HG02943 (cell line): ENCODE measurements at regions not wholly inside any gene's neighbourhood (a gene's known extent, or its start where the extent isn't known, plus 50 kb on each side); places are given as distances from the start of the nearest gene placed in this dataset.

Experiments used
- ATAC-seq: cut with Tn5 transposase; IDR thresholded peaks from one replicate; pipeline ENCODE4 v1.9.1; 2021; ENCODE audit warnings: mild to moderate bottlenecking, low read depth, moderate library complexity; ENCODE audit not compliant: unreplicated experiment

DNA sequence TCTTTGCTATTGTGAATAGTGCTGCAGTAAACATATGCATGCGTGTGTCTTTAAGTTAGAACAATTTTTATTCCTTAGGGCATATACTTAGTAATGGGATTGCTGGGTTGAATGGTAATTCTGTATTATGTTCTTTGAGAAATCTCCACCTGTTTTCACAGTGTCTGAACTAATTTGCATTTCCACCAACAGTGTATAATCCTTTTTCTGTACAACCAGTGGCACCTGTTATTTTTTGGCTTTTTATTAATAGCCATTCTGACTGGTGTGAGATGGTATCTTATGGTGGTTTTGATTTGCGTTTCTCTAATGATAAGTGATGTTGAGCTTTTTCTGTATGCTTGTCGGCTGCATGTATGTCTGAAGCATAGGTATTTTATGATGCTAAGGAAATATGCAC, 820.8 kb upstream of the MAP3K7 start:
- no peak for ATAC-seq

DNA sequence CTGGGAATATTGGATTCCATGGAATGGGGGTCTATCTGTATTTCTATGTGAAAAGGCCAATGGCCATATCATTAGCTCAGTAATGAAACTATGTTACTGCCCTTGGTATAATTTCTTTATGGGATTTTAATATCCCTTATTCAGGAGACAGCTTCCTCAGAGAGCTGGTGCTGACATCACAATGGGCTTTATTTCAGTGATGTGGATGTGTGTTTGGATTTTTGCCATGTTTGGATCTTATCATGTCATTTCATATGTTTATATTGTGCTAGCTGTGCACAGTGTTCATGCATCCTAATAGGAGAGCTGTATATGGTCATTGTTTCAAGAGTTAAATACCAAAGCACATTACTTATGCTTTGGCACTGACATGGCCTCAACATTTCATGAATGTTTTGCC, 806.1 kb upstream of the MAP3K7 start:
- ATAC-seq, result no peak

DNA sequence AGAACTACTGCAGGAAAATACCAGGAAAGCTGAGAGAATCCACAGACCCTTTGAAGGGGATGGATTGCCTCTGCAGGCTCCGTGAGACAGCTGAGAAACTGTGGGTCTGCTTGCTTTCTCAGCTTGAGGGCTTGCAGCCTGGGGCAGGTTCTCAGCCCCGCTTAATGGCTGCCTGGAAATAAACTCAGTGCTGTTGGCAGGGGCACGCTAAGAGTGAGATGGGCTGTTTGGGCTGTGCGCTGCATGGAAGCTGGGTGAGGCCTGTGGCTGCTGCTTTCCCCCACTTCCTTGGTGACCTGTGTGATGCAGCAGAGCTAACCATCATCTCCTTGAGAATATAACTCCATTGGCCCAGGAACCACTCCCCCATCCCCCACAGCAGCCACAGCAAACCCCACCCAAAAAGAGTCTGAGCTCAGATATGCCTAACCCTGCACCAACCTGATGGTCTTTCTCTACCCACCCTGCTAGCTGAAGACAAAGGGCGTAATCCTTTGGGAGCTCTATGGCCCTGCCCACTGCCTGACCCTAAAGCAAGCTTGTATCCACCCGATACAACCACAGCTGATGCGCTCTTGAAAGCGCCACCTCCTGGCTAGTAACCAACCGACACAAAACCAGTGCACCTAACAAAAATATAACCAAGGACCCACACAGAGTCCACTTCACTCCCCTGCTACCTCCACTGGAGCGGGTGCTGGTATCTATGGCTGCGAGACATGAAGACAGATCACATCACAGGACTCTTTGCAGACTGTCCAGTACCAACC, 800.6 kb upstream of the MAP3K7 start:
- no peak for ATAC-seq

DNA sequence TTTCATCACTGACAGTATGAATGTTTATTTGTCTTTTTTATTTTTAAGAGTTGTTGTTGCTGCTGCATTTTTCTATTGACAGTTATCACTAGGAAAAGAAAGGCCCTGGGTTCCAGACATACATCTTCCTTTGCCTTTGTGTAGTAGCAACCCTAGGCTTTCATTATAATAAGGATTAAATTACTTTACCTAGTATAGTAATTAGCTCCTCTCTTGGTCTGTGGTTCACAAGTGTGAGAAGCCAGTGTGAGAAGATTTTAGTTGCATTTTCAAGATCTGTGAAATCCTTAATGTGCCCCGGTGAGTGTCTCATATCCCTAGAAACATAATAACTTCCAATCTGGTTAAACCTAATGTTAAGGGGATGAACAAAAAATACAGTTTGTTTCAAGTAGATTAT, 799.3 kb upstream of the MAP3K7 start:
- no peak for ATAC-seq

DNA sequence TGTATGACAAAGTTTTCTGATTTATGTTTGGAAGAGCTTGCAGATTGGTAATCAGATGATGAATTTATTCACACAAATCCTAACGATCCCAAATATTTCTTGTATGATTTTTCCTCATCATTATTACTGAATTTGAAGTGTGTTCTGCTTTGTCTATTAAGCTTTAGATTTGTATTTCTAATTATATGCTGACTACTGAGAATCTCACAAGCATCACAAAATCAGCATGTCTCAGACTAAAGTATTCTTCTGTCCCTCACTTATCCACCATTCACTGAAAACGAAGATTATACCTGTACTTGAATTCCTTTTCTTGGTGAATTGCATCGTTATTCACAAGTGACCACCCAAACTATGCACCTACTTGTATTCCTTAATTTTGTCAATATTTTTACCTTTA, 796.3 kb upstream of the MAP3K7 start:
- ATAC-seq, result no peak

DNA sequence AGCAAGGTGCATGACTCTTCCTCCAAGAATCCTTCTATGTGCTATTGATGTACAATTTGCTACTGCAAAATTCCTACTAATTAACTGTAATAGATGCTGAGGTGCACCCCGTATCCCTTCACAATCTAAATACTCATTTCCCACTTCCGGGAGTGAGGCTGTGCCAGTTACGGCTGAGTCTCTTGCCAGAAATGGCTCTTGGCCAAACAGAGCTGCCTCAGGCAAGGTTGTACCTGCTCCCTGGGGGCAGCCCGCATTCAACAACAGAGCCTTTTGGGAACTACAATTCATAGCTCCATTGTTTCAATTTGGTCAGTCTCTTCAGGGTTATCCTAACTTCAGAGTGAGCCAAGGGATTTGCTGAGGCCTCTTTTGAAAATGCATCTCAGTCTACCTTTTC, 789.8 kb upstream of the MAP3K7 start:
- no peak for ATAC-seq

DNA sequence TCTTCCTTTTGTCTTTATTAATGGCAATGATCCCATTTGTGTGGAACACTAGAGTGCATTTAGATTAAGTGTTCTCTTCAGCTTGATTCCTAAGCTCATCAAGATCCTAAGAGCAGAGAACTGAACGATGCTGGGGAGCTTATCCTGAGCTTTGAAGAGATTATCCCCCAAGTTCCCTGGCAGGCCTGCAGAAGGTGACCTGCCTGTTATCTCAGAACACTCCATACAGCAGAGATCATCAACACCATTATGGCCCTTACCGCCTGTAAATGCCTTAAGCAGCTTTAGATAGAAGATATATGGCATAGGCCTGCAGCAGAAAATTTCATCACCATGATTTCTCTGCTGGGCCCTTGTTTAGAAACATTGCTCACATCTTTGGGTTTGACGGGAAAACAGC, 779.9 kb upstream of the MAP3K7 start:
- no peak for ATAC-seq

DNA sequence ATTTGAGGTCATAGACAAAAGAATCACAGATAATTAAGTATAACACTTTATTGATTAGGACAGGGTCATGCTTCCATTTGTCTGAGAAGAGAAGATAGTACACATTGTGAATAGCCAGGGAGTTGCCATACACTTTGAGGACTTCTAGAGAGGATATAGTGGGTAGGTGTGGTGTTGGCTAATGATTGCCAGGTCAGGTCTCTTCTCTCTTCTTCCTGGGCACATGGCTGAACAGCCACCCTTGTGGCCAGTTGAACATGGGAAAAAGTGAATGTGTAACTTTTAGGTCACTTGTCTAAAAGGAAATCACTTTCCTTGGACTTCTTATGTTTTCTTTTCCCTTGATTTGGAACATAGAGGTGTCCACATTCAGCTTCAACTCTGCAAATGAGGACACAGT, 772.1 kb upstream of the MAP3K7 start:
- no peak for ATAC-seq

DNA sequence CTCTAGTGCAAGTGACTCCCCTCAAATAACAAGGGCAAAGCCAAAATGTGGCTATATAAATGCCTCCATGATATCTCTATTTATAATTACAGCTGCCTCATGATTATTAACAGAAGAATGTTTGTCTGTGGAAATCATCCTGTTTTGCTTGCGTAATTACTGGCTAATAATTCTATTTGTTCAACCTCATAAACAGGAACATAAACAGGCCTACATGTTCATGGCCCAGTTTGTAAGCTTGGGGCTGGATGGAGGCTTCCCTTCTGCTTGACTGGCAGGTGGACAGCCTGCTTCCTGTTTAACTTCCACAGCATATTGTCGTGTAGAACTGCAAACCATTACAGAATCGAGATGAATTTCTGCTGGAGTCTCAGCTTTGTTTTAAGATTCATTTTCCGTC, 766.0 kb upstream of the MAP3K7 start:
- ATAC-seq, result no peak

DNA sequence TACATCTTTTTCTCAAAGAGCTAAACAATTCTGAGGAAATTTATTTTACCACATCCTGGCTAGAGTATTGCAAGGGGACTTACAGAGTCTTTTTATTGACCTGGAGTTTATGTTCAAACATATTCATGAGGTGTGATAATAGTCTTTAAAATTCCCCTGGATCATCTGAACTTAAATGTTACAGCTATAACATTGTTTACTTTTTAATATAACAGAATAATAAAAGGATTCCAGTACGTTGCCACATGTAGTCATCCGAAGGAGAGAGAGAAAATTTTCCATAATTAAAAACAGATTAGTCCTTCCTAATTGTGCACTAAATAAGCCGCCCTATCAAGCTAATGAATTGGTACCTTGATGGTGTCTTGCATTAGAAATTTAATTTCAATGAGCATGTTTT, 765.4 kb upstream of the MAP3K7 start:
- no peak for ATAC-seq

DNA sequence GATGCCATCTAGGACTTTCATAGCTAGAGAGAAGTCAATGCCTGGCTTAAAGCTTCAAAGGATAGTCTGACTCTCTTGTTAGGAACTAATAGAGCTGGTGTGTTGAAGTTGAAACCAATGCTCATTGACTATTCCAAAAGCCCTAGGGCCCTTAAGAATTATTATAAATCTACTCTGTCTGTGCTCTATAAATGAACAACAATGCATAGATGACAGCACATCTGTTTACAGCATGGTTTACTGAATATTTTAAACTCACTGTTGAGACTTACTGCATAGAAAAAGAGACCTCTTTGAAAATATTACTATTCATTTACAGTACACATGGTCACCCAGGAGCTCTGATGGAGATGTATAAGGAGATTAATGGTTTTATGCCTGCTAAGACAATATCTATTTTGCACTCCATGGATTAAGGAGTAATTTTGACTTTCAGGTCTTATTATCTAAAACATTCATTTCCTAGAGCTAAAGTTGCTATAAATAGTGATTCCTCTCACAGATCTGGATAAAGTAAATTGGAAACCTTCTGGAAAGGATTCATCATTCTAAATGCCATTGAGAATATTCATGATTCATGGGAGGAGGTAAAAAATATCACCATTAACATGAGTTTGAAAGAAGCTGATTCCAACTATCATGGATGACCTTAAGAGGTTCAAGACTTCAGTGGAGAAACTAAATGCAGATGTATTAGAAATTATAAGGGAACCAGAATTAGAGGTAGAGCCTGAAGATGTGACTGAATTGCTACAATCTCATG, 763.5 kb upstream of the MAP3K7 start:
- ATAC-seq, result no peak

DNA sequence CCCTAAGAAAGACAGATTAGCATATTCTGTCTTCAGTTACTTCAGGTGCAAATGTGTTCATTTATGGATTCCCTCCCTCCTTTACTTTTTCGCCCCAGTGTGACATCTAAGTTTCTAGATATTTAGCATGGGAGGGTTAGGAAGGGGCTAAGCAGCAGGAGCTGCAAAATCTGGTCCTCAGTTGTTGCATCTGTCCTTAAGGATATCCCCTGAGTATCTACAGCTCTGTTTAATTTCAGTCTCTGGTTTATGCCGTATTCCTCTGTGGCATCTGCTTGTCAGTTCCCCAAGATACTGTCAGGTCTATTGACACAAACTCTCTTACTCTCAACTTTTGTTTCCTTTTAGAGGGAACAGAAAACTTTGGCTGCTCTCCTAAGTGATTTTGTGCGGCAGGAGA, 754.6 kb upstream of the MAP3K7 start:
- ATAC-seq, result no peak

DNA sequence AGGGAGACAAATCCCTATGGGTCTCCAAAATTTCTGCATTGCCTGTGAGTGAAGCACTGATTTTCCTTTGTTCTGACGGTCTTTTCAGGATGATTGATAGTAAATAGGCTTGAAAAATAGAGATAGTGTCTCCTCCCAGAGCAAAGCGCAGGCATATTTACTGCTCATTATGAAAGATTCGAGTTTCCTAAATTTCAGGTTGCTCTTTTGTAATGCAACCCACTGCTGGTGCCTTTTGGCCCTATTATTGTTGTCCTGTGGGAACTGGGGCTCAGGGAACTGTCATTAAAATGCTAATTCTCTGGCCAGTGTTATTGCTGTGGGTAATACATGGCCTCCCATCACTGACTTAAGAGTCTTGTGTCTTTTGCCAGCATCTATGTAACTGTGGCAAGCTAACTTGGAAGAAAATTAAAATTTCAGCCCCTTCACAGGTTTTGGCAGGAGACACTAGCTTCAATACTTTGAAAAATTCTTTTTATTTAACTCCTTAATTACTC, 754.1 kb upstream of the MAP3K7 start:
- no peak for ATAC-seq

DNA sequence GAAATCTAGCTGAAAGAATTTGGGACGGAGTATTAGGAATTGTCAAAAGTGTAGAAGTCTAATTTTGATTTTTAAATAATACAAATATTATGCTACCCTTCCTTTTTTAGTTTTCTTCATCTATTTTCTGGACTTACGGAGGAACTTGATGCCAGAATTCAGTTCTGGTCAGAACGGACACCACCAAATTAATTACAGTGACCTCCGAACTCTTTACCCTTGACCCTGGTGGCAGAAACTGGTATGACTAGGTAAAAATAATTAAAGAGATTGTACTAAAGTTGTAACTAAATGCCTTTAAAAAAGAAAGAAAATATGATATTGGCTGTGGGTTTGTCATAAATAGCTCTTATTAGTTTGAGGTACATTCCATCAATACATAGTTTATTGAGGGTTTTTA, 751.1 kb upstream of the MAP3K7 start:
- no peak for ATAC-seq

DNA sequence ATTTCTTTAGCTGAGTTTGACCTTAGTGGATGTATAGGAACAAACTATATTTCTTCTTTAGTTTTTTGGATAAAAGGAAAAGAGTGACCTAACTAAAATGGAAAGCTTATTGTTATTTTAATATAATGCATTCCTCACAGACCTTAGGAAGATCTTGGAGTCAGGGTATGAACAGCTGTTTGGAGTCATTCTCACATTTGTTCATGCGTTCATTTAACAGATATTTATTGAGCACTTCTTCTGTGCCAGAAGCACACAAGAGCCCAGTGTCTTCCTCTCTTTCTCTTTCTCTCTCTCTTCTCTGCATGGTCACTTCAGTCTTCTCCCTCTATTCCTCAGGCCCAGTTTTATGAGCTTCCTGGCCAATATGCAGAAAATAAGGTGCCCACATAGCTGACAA, 744.0 kb upstream of the MAP3K7 start:
- no peak for ATAC-seq

DNA sequence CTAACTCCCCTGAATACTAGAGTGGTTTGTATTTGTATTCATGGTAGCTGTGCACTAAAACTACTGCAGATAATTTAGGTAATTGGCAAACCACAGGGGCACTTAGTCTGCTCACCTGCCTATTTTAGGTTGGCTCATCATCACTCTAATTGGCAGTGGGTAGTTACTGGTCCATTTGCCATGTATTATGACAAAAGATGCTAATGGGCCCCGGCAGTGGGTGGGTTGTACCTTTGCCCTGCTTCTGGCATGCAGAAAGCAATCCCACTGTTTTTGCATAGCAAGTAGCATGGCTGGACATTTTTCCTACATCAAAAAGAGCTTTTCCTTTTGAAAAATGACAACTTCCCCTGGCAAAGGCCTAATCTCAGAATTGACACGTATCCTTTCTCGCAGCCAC, 741.4 kb upstream of the MAP3K7 start:
- ATAC-seq, result no peak

DNA sequence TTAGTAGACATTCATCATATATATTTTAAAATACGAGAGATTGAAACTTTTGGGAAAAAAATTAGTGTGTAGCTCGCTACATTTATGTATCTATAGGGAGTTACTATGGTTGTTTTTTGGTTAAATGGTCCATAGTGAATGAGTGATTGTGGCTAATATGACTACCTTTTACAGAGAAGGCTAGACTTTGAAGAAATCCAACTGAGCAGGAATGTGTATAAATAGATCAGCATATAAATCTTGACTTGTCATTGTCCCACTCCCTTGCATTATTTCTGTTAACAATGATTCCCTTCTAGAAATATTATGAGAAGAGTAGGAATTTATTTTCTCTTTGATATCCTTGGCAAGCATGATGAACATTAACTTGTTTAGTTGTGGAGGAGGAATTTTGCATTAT, 737.8 kb upstream of the MAP3K7 start:
- ATAC-seq, result no peak

DNA sequence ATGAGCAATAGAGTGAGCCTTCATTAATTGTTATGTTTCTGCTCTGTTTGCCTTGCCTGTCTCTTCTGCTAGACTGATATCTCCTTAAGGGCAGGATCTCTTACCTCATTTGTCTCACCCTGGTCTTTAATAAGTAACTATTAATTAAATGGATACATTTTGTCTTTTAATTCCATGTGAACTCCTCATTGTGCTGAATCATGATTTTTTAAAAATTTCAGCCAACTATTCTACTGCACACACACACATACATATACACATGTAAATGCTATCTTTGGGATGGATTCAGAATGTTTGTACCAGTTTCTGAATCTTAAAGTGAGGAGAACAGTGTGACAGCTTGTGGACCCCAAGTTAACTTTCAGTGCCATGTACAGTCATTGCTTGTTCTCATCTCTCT, 731.1 kb upstream of the MAP3K7 start:
- no peak for ATAC-seq

DNA sequence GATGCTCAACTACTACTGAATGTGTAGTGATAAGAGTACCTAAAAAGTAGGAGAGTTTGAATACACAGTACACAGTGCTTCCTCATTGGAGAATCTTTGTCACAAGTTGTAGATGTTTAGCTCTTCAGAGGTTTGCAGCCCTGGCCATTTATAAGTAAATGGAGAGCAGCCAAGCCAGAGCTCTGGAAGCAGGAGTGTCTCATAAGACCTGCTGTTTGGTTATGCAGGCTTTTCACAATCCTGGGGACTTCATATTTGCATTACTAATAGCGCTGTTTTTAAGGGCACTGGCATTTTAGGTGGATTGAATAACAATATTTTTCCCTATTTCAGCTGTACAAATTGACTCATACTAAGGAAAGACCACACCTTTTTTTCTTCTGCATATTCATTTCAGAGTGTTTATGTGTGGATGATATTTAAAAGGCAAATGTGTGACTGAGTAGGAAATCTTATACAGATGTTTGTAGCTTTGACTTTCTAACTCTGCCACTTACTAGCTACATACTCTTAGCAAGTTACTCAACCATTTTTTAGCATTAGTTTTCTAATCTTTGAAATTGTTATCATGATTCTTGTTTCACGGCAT, 730.5 kb upstream of the MAP3K7 start:
- no peak for ATAC-seq

DNA sequence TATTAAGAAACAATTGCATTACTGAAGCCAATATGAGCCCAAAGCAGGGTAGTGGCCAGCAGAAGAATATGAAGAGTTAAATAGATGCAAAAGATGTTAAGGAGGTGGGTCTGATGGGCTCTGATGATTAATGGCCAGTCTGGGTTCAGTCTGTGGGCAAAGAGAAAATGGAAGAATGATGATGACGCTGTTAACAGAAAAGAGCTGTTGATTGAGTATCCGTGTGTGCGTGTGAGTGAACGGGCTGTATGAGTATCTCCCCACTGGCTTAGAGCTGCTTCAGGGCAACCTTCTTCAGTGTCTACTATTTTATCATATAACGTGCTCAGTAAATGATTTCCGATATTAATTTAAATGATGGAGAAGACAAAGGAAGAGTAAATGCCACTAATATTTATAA, 723.3 kb upstream of the MAP3K7 start:
- no peak for ATAC-seq

DNA sequence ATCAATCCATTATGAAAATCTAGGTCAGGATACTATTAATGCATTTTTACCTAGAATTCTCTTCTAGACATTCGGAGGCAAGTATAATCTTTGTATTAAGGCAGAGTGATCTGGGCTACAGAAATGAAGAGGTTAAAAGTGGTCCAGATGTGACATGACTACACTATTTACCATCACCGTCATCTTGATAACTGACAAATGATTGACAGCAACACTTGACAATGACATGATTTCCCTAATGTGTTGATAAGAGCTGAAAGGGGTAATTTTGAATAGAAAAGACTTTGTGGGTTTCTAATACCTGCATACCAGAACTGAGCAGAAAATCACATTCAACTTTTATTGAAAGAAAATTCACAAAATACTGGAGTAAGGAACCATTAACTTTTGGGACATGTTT, 718.9 kb upstream of the MAP3K7 start:
- no peak for ATAC-seq

DNA sequence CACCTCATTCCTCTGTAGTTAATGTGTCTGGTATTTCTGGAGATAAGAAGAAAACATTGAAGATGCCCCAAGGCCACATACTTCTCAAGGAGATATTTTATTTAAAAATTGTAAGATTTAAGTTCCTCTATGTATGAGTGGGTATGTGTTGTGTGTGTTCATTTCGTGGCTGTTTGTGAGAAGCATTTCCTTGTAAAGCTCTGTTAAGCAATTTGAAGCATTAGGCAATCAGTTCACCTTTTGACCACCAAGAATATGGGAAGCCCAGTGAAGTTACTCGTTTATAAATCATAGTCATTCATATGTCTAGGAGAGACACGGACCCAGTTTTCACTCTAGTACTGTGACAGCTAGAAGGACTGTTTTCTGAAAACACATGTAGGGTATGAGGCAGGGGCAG, 717.6 kb upstream of the MAP3K7 start:
- ATAC-seq, result no peak
